ENCODE measurements at regions not wholly inside any gene's neighbourhood (a gene's known extent, or its start where the extent isn't known, plus 50 kb on each side); places are given as distances from the start of the nearest gene placed in this dataset.

- H3K4me1 ChIP-seq = no peaks in the 10 kb centered on the region
- H3K27me3 ChIP-seq = no peaks in the 10 kb centered on the region
- no peaks in the 10 kb centered on the region for H3K36me3 ChIP-seq
- intact Hi-C loops (cut with DNase I; ENCODE audit: low total_unique reads) = no loop called here
- H3K27ac ChIP-seq = no peak overlapping the region
- no peak for DNase-seq
- H3K4me3 ChIP-seq = no peak overlapping the region
- TF ChIP-seq, protein P1, sequence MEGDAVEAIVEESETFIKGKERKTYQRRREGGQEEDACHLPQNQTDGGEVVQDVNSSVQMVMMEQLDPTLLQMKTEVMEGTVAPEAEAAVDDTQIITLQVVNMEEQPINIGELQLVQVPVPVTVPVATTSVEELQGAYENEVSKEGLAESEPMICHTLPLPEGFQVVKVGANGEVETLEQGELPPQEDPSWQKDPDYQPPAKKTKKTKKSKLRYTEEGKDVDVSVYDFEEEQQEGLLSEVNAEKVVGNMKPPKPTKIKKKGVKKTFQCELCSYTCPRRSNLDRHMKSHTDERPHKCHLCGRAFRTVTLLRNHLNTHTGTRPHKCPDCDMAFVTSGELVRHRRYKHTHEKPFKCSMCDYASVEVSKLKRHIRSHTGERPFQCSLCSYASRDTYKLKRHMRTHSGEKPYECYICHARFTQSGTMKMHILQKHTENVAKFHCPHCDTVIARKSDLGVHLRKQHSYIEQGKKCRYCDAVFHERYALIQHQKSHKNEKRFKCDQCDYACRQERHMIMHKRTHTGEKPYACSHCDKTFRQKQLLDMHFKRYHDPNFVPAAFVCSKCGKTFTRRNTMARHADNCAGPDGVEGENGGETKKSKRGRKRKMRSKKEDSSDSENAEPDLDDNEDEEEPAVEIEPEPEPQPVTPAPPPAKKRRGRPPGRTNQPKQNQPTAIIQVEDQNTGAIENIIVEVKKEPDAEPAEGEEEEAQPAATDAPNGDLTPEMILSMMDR (IDR thresholded peaks at IDR 0.05) = no peak
- no peak for TF ChIP-seq POLR2A (IDR thresholded peaks at IDR 0.05)
- no peaks in the 10 kb centered on the region for H3K9me3 ChIP-seq
Measured at GRCh38 chr6:112431803-112432202, 84.7 kb downstream of the RFPL4B start.

- no peaks in the 10 kb centered on the region for H3K4me1 ChIP-seq
- H3K9me3 ChIP-seq = no peaks in the 10 kb centered on the region
- no peak overlapping the region for H3K4me3 ChIP-seq
- intact Hi-C loops (cut with DNase I; ENCODE audit: low total_unique reads) = no loop called here
- H3K27me3 ChIP-seq = no peaks in the 10 kb centered on the region
- no peaks in the 10 kb centered on the region for H3K36me3 ChIP-seq
- no peak overlapping the region for H3K27ac ChIP-seq
- TF ChIP-seq, protein P1 (IDR thresholded peaks at IDR 0.05) = no peak
- no peak for TF ChIP-seq POLR2A (IDR thresholded peaks at IDR 0.05)
- no peak for DNase-seq
Measured at GRCh38 chr6:112432853-112433252, 85.7 kb downstream of the RFPL4B start.

DNA sequence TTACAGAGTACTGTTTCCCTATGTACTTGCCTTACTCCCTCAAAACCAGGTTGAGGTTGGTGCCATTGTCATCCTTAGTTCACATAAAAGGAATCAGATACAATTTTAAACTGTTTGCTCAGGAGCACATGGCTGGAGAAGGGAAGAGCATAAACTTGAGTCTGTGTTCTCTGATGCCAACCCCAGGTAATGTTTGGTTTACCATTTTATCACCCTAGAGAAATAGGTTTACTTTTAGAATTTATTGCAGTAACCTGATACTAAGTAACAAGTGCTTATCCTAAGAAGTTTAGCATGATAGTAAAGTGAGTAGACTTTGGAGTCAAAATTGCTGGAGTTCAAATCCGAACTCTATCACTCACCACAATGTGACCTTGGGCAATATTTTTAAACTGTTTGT is 86.3 kb downstream of the RFPL4B start:
- intact Hi-C loops (cut with DNase I; ENCODE audit: low total_unique reads) = no loop called here

DNA sequence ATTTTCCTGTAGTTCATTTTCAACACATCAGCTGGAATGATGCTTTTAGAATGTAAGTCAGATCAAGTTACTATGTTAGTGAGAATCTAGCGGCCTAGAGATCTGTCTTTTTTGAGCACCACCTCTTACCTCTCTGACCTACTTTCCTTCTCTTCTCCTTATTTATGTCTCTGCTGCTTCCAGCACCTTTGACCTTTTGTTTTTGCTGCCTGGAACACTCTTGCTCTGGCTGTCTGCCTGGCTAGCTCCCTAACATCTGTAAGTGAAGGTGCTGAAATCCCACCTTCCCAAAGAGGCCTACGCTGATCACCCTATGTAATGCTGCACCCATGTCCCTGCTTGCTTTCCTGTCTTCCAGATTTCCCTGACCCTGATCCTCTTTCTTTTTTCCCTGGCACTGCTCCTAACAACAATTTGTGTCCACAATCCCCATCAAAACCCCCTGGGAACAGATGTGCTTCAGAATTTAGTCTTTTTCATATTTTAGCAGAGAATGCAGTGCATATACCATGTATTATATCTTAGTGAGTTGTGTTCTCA is 87.8 kb downstream of the RFPL4B start:
- Histone ChIP-seq H3K27ac (no peak overlapping the region), H3K36me3 (no peaks in the 10 kb centered on the region), H3K27me3 (no peaks in the 10 kb centered on the region), H3K4me3 (no peak overlapping the region), H3K9me3 (no peaks in the 10 kb centered on the region), H3K4me1 (no peaks in the 10 kb centered on the region)
- TF ChIP-seq POLR2A (IDR thresholded peaks at IDR 0.05) = no peak
- TF ChIP-seq, protein P1 (IDR thresholded peaks at IDR 0.05) = no peak
- intact Hi-C loops (cut with DNase I; ENCODE audit: low total_unique reads) = no loop called here
- no peak for DNase-seq

More for the DNA sequence above, 86.3 kb downstream of the RFPL4B start:
- H3K4me1 ChIP-seq = no peaks in the 10 kb centered on the region
- TF ChIP-seq, protein P1 (IDR thresholded peaks at IDR 0.05) = no peak
- no peak for TF ChIP-seq POLR2A (IDR thresholded peaks at IDR 0.05)
- H3K27ac ChIP-seq = no peak overlapping the region
- H3K9me3 ChIP-seq = no peaks in the 10 kb centered on the region
- no peaks in the 10 kb centered on the region for H3K36me3 ChIP-seq
- DNase-seq = no peak
- H3K27me3 ChIP-seq = no peaks in the 10 kb centered on the region
- no peak overlapping the region for H3K4me3 ChIP-seq

DNA sequence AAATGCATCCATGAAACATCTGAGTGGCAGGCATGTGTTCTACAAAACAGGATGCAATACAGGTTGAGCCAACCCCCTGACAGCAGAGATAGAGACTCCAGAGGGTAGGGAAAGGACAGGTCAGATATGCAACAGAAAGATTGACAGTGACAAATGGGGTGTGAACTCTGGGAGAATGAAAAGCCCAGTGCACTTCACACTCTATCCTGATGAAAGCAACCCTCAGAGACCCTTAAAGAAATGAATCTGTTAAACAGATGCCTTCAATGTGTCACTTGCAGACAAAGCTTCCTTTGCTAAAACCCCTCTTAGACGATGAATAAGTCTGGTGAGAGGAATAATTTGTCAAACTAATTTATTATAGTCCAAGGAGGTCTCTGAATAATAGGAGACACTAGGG is 89.9 kb downstream of the RFPL4B start:
- H3K27ac ChIP-seq = no peak overlapping the region
- H3K4me3 ChIP-seq = no peak overlapping the region
- intact Hi-C loops (cut with DNase I; ENCODE audit: low total_unique reads) = no loop called here
- no peaks in the 10 kb centered on the region for H3K9me3 ChIP-seq
- no peaks in the 10 kb centered on the region for H3K27me3 ChIP-seq
- H3K4me1 ChIP-seq = no peaks in the 10 kb centered on the region
- no peaks in the 10 kb centered on the region for H3K36me3 ChIP-seq
- TF ChIP-seq, protein P1 (IDR thresholded peaks at IDR 0.05) = no peak
- no peak for TF ChIP-seq POLR2A (IDR thresholded peaks at IDR 0.05)
- DNase-seq = no peak
